Activated CD4-positive, alpha-beta T cell treated with anti-CD3 and anti-CD28 coated beads, Interleukin-2, amount 10 ng/mL, durations not matched to agents 7 days and 5 days (primary cell): ENCODE measurements at regions not wholly inside any gene's neighbourhood (a gene's known extent, or its start where the extent isn't known, plus 50 kb on each side); places are given as distances from the start of the nearest gene placed in this dataset.
"Not testable (repeated sequence)": the region's sequence is repeated elsewhere in the genome, so short reads cannot be mapped to it uniquely, and the experiment has no call there.

Experiments
- CTCF ChIA-PET: fragments of 350-600 bp; sonication (Branson Sonifier 250); formaldehyde crosslinking; loops from one replicate; lab custom pipeline; 2021; ENCODE audit warnings: antibody characterized with exemption; lab: Charles Lee
- POLR2A ChIA-PET: fragments of 350-600 bp; sonication (Branson Sonifier 250); formaldehyde crosslinking; loops from one replicate; lab custom pipeline; 2021; ENCODE audit warnings: antibody characterized with exemption; lab: Charles Lee
- DNase-seq: peaks from one replicate; pipeline ENCODE4 v3.0.0-alpha.2; 2020
- H3K27ac Mint-ChIP-seq: one replicate; pipeline ENCODE4 v1.8.0; 2021; ENCODE audit warnings: mild to moderate bottlenecking, moderate library complexity, mixed read lengths
- H3K27me3 Mint-ChIP-seq: one replicate; pipeline ENCODE4 v1.8.0; 2021; ENCODE audit warnings: mixed read lengths
- H3K36me3 Mint-ChIP-seq: one replicate; pipeline ENCODE4 v1.8.0; 2021; ENCODE audit warnings: low read depth, mixed read lengths
- H3K4me1 Mint-ChIP-seq: one replicate; pipeline ENCODE4 v1.8.0; 2021; ENCODE audit warnings: mixed read lengths
- H3K4me3 Mint-ChIP-seq: one replicate; pipeline ENCODE4 v1.8.0; 2021; ENCODE audit warnings: mild to moderate bottlenecking, moderate library complexity, mixed read lengths
- H3K9me3 Mint-ChIP-seq: one replicate; pipeline ENCODE4 v1.8.0; 2021; ENCODE audit warnings: mixed read lengths

DNA sequence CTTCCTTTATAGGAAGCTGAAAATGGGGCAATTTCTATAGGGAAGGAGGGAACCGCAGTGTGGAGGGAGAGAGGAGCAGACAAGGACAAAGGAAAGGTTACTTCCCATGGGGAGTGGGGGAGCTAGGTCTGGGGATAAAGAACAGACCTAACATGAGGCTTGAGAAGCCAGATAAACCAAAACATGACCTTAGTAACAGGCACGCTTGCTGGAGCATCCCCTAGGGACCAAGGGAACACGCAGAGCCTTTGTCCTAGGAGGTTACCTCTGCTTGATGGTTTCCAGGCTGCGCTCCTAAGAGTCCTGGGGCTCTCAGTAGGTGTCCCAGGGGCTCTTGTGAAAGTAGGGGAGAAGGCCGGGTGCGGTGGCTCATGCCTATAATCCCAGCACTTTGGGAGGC lies 271.4 kb upstream of the NCAM1 start:
- DNase-seq: no peak
- H3K27ac Mint-ChIP-seq: no peak overlapping the region
- peaks cover 3% of the 10 kb centered on the region for H3K27me3 Mint-ChIP-seq
- H3K4me3 Mint-ChIP-seq: no peak overlapping the region
- H3K4me1 Mint-ChIP-seq: peaks cover 5% of the 10 kb centered on the region
- no peaks in the 10 kb centered on the region for H3K36me3 Mint-ChIP-seq
- ChIA-PET POLR2A (no interaction called here), CTCF (no interaction called here)
- no peaks in the 10 kb centered on the region for H3K9me3 Mint-ChIP-seq

DNA sequence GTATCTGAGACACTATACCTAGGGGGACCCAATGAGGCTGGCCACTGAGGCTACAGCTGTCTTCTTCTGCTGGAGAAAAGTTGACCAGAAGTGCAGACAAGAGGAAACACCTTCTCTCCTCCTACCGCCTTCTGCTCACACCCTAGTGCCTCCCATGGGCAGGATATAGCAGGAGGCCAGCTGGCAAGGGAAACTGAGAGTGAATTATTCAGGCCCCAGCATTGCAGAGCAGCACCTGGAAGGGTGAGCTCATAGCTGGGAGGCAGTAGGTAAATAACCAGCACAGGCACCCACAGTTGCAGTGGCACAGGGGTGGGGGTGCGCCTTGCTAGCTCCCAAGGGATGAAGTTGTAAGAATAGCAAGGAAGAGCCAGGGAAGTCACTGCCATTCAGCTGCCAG lies 267.4 kb upstream of the NCAM1 start:
- H3K36me3 Mint-ChIP-seq: no peaks in the 10 kb centered on the region
- no peak overlapping the region for H3K4me3 Mint-ChIP-seq
- no peak for DNase-seq
- H3K27me3 Mint-ChIP-seq: no peaks in the 10 kb centered on the region
- no peaks in the 10 kb centered on the region for H3K9me3 Mint-ChIP-seq
- ChIA-PET POLR2A (no interaction called here), CTCF (no interaction called here)
- H3K4me1 Mint-ChIP-seq: peaks cover 5% of the 10 kb centered on the region
- H3K27ac Mint-ChIP-seq: no peak overlapping the region

DNA sequence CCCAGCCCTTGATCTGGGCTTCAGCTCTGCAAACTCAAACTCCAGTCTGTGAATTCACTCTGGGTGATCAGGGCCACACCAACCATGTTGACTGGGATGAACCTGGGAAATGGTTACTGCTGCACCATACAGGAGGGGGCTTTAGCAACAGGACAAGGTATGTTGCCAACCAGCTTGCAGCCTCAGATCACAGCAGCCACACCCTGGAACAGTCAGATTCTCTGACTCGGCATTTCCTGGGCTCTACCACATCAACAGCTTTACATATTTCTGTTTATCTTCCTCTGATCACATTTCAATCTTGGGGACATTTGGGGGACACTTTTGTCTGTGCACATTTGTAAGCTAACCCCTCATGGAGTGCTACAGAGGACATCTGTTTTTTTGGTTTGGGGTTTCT lies 267.0 kb upstream of the NCAM1 start:
- ChIA-PET CTCF (no interaction called here), POLR2A (no interaction called here)
- H3K4me1 Mint-ChIP-seq: peaks cover 5% of the 10 kb centered on the region
- no peaks in the 10 kb centered on the region for H3K36me3 Mint-ChIP-seq
- DNase-seq: no peak
- peaks cover under 1% of the 10 kb centered on the region for H3K27me3 Mint-ChIP-seq
- no peak overlapping the region for H3K4me3 Mint-ChIP-seq
- no peak overlapping the region for H3K27ac Mint-ChIP-seq
- no peaks in the 10 kb centered on the region for H3K9me3 Mint-ChIP-seq

DNA sequence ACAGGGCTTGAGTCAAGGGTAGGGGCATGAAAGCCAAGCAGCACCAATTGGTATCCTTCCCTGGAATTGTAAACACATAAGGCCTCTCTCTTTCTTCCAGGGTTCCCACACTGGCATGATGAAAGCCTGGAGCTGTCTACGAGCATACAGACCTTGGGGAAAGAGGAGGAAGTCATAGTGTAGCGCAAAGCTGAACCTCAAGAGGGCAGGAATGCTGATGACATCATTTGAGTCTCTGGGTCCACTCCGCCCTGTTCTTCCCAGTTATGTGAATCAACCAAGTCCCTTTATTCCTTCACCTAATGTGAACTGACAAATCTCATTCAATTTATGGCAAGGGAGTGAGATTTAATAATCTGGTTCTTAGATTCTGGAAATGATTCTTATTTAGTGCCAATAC lies 266.4 kb upstream of the NCAM1 start:
- Mint-ChIP-seq H3K9me3 (no peaks in the 10 kb centered on the region), H3K27ac (no peak overlapping the region), H3K27me3 (peaks cover 2% of the 10 kb centered on the region), H3K4me3 (no peak overlapping the region), H3K4me1 (peaks cover 5% of the 10 kb centered on the region), H3K36me3 (no peaks in the 10 kb centered on the region)
- DNase-seq: no peak
- ChIA-PET CTCF (no interaction called here), POLR2A (no interaction called here)

DNA sequence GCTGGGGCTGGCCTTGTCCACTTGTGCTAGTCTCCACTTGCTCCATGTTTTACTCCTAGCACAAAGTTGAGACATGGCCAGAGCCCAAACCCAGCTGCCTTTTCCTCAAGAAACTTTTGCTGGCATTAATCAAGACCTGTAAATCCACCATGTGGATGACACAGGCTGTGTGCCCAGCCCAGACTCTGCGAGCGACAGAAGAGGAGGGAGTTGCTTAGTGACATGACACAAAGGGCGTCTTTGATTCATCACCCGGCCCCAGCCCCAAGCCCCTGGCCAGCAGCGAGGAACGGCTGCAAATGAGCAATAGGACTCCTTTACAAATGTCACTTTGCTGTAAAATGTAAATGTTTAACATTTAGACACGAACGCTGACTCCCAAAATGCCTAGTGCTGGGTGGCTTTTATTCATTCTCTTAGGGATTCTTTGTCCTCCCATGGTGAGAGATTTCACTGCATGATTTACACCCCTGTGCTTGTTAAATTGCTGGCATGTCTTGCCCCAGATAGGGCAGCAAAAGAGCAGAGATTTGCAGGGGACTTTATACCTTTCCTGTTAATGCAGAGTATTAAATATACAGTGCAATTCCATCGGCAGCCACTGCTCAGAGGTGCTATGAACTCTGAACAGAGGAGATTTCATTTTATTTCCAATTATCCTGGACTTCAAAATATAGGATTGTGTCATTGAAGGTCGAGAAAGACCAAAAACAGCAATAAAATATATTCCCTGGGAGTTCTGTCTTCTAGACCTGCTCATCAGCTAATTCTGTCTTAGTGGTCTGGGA lies 263.6 kb upstream of the NCAM1 start:
- POLR2A ChIA-PET: no interaction called here
- H3K4me1 Mint-ChIP-seq: peaks cover 5% of the 10 kb centered on the region
- H3K4me3 Mint-ChIP-seq: no peak overlapping the region
- no peak for DNase-seq
- no peaks in the 10 kb centered on the region for H3K9me3 Mint-ChIP-seq
- no peaks in the 10 kb centered on the region for H3K36me3 Mint-ChIP-seq
- no peak overlapping the region for H3K27ac Mint-ChIP-seq
- peaks cover 2% of the 10 kb centered on the region for H3K27me3 Mint-ChIP-seq
- CTCF ChIA-PET: no interaction called here

DNA sequence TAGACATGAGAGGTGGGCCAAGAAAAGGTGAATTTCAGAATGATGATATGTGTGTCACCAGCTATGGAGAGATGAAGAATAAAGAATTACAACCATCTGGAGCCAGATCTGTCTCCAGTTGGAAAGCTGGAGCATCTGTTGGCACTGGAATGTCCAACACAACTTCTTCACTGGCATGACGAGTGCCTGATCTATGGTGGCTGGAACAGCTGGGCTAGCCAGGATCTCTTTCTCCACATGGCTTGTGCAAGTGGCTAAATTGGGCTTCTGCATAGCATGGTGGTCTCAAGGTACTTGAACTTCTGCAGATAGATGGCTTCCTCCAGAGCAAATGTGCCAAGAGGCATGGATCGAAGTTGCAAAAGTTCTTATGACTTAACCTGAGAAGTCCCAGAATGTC lies 256.1 kb upstream of the NCAM1 start:
- H3K27ac Mint-ChIP-seq: no peak overlapping the region
- H3K36me3 Mint-ChIP-seq: no peaks in the 10 kb centered on the region
- no peaks in the 10 kb centered on the region for H3K9me3 Mint-ChIP-seq
- no peak for DNase-seq
- CTCF ChIA-PET: no interaction called here
- H3K4me3 Mint-ChIP-seq: no peak overlapping the region
- H3K27me3 Mint-ChIP-seq: peaks cover 1% of the 10 kb centered on the region
- POLR2A ChIA-PET: no interaction called here
- no peaks in the 10 kb centered on the region for H3K4me1 Mint-ChIP-seq

DNA sequence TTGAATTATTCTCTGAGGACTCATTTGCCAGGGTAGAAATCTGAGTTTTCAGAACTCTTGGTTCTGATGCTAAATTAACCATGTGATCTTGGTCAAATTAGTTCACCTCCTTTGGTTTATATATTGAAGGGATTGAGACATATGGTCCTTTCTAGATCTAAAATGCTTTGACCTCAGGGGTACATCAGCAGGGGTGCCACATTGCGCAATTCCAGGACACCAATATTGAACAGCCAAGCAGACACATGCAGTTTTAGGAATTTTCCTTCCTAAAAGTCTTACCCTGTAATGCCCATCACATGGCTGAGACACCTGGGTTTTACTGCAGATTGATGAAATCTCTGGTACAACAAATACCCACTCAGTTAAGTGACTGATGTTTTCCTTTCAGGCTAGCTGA lies 254.4 kb upstream of the NCAM1 start:
- Mint-ChIP-seq H3K4me3 (no peak overlapping the region), H3K27me3 (peaks cover 4% of the 10 kb centered on the region), H3K36me3 (no peaks in the 10 kb centered on the region), H3K9me3 (no peaks in the 10 kb centered on the region), H3K4me1 (no peaks in the 10 kb centered on the region), H3K27ac (no peak overlapping the region)
- ChIA-PET CTCF (no interaction called here), POLR2A (no interaction called here)
- DNase-seq: no peak

DNA sequence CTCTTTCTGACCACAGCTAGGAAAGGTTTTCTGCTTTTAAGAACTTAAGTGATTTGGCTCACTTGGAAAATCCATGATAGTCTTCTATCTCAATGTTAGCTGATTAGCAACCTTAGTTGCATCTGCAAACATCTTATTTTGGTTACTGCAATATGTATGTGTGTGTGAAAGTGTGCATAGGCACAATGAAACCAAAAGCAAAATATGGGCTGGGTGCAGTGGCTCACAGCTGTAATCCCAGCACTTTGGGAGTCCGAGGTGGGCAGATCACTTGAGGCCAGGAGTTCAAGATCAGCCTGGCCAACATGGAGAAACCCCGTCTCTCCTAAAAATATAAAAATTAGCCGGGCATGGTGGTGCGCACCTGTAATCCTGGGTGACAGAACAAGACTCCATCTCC lies 246.9 kb upstream of the NCAM1 start:
- H3K36me3 Mint-ChIP-seq, H3K9me3 Mint-ChIP-seq, POLR2A ChIA-PET, CTCF ChIA-PET, H3K27ac Mint-ChIP-seq, H3K4me1 Mint-ChIP-seq, H3K4me3 Mint-ChIP-seq, DNase-seq: not testable (repeated sequence)
- H3K27me3 Mint-ChIP-seq: peaks cover 14% of the 10 kb centered on the region

DNA sequence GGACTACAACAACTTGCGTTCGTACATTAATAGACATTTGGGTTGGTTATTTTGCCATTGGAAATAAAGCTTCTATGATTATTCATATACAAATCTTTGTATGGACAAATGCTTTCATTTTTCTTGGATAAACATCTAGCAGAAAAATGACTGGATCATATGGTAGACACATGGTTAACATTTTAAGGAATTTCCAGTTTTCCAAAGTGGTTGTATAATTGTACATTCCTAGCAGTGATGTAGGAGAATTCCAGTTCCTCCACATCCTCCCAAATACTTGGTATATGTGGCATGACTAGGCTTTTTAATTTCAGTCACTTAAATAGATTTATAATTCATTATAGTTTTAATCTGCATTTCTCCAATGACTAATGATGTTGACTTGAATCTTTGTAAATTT lies 246.2 kb upstream of the NCAM1 start:
- Mint-ChIP-seq H3K27me3 (peaks cover 14% of the 10 kb centered on the region), H3K4me3 (no peak overlapping the region), H3K9me3 (no peaks in the 10 kb centered on the region), H3K36me3 (no peaks in the 10 kb centered on the region), H3K27ac (no peak overlapping the region), H3K4me1 (no peaks in the 10 kb centered on the region)
- POLR2A ChIA-PET: no interaction called here
- DNase-seq: no peak
- CTCF ChIA-PET: no interaction called here

DNA sequence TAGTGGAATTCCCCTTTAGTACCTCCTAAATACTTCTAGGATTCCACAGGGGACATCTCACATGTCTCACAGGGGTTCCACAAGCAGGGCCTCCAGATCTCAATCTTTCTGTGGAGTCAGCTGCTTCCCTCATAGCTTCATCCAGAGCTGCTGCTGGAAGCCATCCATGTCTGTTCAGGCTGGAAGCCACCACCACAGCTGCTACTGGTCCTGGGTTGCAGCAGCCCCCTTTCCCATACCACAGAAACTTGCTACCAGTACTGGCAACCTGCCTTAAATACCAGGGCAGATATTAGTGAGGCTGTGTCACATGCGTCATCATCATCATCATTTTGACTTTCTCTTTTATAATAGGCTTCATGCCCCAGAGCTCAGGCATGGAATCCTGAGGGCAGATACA lies 242.7 kb upstream of the NCAM1 start:
- POLR2A ChIA-PET: no interaction called here
- Mint-ChIP-seq H3K4me1 (no peaks in the 10 kb centered on the region), H3K27me3 (peaks cover 10% of the 10 kb centered on the region), H3K36me3 (no peaks in the 10 kb centered on the region), H3K4me3 (no peak overlapping the region), H3K9me3 (no peaks in the 10 kb centered on the region), H3K27ac (no peak overlapping the region)
- CTCF ChIA-PET: interaction anchor here (1.6 kb wide), 1 partner anchor 14 kb away, joined by 4 read pairs; no protein-coding TSS in a partner anchor
- DNase-seq: no peak

DNA sequence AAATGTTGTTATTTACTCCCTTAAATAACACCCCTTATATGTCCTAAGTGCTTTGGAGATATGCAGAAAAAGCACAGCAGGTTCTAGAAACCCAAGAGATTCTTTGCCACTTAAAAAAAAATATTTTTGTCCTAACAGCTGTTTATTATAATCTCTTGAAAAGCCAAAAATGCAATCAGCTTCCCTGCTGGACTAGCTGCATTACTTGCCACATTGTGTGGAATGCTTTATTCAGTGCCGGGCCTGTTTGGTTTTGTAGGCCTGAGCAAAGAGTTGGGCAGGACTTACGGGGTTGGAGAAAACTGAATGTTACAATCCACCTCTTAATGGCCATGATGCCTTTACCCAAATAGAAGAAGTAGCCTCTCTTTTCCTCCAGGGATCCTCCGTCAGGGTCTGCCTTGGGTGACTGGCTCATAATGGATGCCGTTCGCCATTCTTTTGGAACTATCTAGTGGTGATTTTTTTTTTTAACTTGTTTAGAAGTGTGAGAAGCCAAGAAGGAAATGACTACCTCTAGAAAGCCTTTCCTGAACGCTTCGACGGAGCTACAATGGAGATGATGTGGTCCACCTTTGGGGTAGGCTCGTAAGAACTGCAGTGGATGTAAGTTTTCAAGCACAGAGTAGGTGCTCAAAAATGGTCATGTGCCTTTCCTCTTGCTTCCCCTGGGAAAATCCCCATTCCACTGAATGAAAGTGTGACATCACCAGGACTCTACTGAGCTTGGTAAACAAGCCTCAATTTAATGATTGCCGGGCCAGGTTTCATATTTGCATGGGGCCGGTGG lies 241.3 kb upstream of the NCAM1 start:
- CTCF ChIA-PET: no interaction called here
- no peak overlapping the region for H3K4me3 Mint-ChIP-seq
- POLR2A ChIA-PET: no interaction called here
- H3K4me1 Mint-ChIP-seq: no peaks in the 10 kb centered on the region
- DNase-seq: no peak
- peaks cover 3% of the 10 kb centered on the region for H3K27me3 Mint-ChIP-seq
- H3K36me3 Mint-ChIP-seq: no peaks in the 10 kb centered on the region
- no peak overlapping the region for H3K27ac Mint-ChIP-seq
- no peaks in the 10 kb centered on the region for H3K9me3 Mint-ChIP-seq

DNA sequence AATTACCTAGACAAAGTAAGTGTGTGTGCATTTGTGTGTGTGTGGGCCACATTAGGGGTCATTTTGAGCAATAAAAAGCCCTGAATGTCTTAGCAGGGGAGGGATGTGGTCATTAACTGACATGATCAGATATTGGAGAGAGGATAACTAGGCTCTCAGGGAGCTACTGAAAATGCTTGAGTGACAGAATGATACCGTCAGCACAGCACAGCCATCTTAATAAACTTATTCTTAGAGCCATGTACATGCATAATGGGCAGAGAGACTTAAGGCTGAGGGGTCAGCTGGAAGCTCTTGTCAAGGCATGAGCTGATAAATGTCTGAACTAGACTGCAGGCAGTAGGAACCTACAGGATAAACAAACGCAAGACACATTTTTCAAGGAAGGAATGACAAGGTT lies 239.1 kb upstream of the NCAM1 start:
- ChIA-PET POLR2A (interaction anchor here (0.6 kb wide), 1 partner anchor 494 kb away, joined by 10 read pairs; no protein-coding TSS in a partner anchor), CTCF (no interaction called here)
- H3K4me3 Mint-ChIP-seq: no peak overlapping the region
- no peaks in the 10 kb centered on the region for H3K36me3 Mint-ChIP-seq
- DNase-seq: no peak
- H3K9me3 Mint-ChIP-seq: no peaks in the 10 kb centered on the region
- H3K27ac Mint-ChIP-seq: no peak overlapping the region
- H3K4me1 Mint-ChIP-seq: no peaks in the 10 kb centered on the region
- peaks cover 2% of the 10 kb centered on the region for H3K27me3 Mint-ChIP-seq

DNA sequence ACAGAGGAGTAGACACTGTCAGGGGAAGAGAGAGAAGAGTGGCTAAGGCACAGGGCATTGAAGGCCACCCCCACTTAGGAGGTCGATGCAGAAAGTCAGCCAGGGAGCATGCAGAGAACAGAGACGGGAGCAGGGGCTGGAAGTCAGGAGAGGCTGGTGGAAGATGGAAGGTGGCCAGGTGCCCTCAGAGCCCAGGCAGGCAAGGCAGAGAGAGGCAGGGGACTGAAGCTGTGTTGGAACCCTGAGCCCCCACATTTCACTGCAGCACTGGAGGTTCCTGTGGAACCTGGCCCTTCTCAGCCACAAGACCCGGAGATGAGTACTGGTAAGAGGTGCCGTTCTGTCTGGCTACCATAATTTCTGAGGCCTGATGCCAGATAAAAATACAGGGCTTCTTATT lies 238.3 kb upstream of the NCAM1 start:
- Mint-ChIP-seq H3K27ac (no peak overlapping the region), H3K36me3 (no peaks in the 10 kb centered on the region), H3K4me1 (no peaks in the 10 kb centered on the region), H3K27me3 (peaks cover 2% of the 10 kb centered on the region), H3K9me3 (no peaks in the 10 kb centered on the region), H3K4me3 (no peak overlapping the region)
- no peak for DNase-seq
- ChIA-PET CTCF (no interaction called here), POLR2A (interaction anchor here (0.6 kb wide), 1 partner anchor 495 kb away, joined by 10 read pairs; no protein-coding TSS in a partner anchor)
